ENCODE measurements at regions not wholly inside any gene's neighbourhood (a gene's known extent, or its start where the extent isn't known, plus 50 kb on each side); places are given as distances from the start of the nearest gene placed in this dataset.

DNA sequence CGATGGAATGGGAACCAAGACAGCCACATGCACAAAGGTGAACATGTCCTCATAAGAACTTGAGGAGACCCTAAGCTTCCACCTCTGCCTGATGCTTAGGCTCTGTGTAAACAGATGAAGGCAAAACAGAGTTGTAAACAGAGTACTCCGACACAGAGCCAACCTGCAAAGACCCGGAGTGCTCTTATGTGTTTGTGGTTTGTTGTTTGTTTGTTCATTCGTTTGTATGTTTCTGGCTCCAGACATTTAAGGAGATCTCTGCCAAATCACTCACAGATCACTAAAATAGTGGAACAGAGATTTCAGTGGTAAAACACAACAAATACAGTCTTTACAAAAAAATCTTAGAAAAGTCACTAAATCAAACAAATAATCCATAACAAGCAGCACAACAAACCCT is 294.9 kb downstream of the EIPR1 start:
- no peak overlapping the region for H3K27ac Mint-ChIP-seq
- H3K4me1 Mint-ChIP-seq (ENCODE audit: unreplicated experiment): peaks cover 6% of the 10 kb centered on the region
- H3K27me3 Mint-ChIP-seq: no peaks in the 10 kb centered on the region
- peaks cover 4% of the 10 kb centered on the region for H3K9me3 Mint-ChIP-seq
- TF ChIP-seq, protein P1, sequence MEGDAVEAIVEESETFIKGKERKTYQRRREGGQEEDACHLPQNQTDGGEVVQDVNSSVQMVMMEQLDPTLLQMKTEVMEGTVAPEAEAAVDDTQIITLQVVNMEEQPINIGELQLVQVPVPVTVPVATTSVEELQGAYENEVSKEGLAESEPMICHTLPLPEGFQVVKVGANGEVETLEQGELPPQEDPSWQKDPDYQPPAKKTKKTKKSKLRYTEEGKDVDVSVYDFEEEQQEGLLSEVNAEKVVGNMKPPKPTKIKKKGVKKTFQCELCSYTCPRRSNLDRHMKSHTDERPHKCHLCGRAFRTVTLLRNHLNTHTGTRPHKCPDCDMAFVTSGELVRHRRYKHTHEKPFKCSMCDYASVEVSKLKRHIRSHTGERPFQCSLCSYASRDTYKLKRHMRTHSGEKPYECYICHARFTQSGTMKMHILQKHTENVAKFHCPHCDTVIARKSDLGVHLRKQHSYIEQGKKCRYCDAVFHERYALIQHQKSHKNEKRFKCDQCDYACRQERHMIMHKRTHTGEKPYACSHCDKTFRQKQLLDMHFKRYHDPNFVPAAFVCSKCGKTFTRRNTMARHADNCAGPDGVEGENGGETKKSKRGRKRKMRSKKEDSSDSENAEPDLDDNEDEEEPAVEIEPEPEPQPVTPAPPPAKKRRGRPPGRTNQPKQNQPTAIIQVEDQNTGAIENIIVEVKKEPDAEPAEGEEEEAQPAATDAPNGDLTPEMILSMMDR (conservative IDR thresholded peaks at IDR 0.05): no peak
- no peak overlapping the region for H3K4me3 Mint-ChIP-seq
- no peaks in the 10 kb centered on the region for H3K36me3 Mint-ChIP-seq
- DNase-seq (ENCODE audit: extremely low spot score, unreplicated experiment): no peak

DNA sequence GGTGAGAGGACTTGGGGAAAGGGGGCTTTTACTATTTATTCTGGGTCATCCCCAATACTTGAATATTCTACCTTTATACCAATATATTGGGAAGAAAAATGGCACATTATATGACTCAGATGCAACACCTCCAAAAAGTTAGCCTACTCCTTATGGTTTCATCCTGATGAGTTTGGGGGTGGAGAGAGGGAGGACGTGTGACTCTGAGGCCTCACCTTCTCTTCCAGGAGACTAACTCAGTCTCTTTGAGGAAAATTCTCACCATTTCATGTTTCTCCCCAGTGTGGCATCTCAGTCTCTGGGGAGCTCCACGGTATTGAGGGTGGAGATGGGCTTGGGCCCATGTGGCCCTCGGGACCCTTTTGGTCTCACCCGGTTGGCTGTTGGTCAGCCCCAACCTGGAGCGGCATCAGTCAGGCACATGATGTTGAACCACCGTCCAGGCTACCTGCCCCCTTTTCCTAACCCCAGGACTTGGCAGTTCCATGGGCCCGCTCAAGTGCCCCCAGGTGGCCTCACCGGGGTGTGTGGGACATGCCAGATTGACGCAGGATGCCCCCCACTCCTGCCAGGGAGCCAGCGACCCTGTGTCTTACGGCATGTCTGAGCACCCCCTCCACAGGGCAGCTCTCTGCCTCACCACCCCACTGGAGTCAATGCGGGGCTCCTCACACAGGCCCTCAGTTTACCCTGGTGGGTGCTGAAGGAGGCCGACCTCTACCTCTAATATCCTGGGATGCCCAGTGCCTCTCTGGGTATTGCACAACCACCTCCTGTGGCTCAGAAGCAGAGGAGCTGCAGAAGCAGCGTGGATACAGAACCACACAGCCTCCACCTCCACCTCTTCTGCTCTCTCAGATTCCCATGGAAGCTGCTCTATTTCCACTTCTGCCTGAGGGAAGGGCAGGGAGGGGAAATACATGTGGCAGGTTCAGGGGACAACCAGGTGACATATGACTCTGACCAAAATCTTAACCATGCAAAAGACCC is 297.4 kb downstream of the EIPR1 start:
- no peak overlapping the region for H3K4me3 Mint-ChIP-seq
- no peak for DNase-seq (ENCODE audit: extremely low spot score, unreplicated experiment)
- peaks cover 6% of the 10 kb centered on the region for H3K4me1 Mint-ChIP-seq (ENCODE audit: unreplicated experiment)
- no peaks in the 10 kb centered on the region for H3K27me3 Mint-ChIP-seq
- TF ChIP-seq, protein P1 (conservative IDR thresholded peaks at IDR 0.05): no peak
- H3K9me3 Mint-ChIP-seq: peaks cover 4% of the 10 kb centered on the region
- no peaks in the 10 kb centered on the region for H3K36me3 Mint-ChIP-seq
- no peak overlapping the region for H3K27ac Mint-ChIP-seq

DNA sequence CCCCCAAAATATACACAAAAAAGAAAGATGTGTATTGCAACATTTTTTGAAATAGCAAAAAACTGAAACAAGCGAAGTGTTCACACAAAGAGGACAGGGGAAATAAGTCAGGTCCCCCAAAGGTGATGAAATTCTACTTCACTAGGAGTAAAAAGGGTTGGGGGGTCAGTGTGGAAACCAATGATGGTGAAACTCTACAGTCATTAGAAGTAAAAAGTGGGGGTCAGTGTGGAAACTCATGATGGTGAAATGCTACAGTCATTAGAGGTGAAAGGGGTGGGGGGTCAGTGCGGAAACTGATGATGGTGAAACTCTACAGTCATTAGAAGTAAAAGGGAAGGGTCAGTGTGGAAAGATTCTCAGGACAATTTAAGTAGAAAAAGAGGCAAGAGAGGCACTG is 298.2 kb downstream of the EIPR1 start:
- H3K27ac Mint-ChIP-seq: no peak overlapping the region
- no peaks in the 10 kb centered on the region for H3K27me3 Mint-ChIP-seq
- H3K9me3 Mint-ChIP-seq: peaks cover 4% of the 10 kb centered on the region
- no peaks in the 10 kb centered on the region for H3K36me3 Mint-ChIP-seq
- TF ChIP-seq, protein P1 (conservative IDR thresholded peaks at IDR 0.05): no peak
- H3K4me3 Mint-ChIP-seq: no peak overlapping the region
- H3K4me1 Mint-ChIP-seq (ENCODE audit: unreplicated experiment): peaks cover 6% of the 10 kb centered on the region
- no peak for DNase-seq (ENCODE audit: extremely low spot score, unreplicated experiment)

DNA sequence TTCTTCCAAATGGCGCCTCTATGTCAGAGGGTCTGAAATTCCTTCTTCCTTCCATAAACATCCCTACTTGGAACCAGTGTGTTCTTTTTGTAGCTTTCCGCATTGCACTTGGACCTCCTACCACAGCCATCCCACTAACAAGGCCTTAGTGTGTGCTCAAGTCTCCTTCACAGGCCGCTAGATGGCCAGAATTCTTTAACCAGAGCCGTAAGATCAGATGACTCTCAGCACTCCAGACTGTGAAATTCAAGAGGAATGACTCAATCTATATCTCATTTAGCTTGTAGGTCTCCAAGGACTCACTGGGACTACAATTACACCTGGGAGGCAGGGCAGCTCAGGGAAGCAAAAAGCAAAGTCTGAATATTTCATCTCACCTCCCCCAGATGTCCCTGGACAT is 298.9 kb downstream of the EIPR1 start:
- H3K9me3 Mint-ChIP-seq: peaks cover 4% of the 10 kb centered on the region
- H3K27me3 Mint-ChIP-seq: no peaks in the 10 kb centered on the region
- TF ChIP-seq, protein P1 (conservative IDR thresholded peaks at IDR 0.05): no peak
- no peaks in the 10 kb centered on the region for H3K36me3 Mint-ChIP-seq
- H3K4me3 Mint-ChIP-seq: no peak overlapping the region
- H3K27ac Mint-ChIP-seq: no peak overlapping the region
- no peak for DNase-seq (ENCODE audit: extremely low spot score, unreplicated experiment)
- peaks cover 6% of the 10 kb centered on the region for H3K4me1 Mint-ChIP-seq (ENCODE audit: unreplicated experiment)

DNA sequence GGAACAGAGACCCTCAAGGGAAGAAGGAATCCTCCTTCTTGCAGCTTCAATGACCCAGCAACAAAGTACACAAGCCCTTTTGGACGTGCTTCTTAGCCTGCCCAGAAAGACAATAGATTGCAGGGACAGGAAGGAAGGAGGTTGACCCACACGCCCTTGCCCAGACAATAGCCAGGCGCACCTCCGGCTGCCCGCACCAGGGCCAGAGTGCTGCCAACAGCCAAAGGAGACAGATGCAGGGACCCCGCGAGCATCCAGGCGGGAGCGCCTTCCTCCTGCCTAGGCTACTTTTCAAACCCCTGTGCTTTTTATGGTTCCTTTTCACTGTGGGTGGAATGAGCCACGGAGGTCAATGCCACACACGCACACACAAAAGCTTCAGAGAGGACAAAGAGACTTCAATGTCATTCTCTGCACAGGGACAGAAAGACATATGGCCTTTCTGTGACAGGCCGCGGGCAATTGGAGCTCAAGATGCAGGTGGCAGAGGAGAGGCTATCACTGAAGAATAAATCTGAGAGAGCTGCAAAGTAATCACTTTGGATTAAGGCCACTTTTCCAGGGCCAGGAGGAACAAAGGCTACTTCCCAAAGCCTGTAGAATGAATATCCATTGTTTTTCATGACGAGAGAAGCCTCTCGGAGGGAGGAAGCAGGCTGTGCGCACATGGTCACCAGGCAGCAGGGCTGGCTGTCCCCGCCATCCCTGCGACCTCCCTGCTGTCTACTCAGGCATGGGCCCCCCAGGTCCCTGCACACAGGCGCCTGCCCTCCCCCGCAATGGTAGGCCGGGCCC is 300.6 kb downstream of the EIPR1 start:
- TF ChIP-seq, protein P1 (conservative IDR thresholded peaks at IDR 0.05): no peak
- Mint-ChIP-seq H3K4me3 (no peak overlapping the region), H3K36me3 (no peaks in the 10 kb centered on the region), H3K4me1 (ENCODE audit: unreplicated experiment) (peaks cover 20% of the 10 kb centered on the region), H3K9me3 (peaks cover 4% of the 10 kb centered on the region), H3K27ac (no peak overlapping the region), H3K27me3 (no peaks in the 10 kb centered on the region)
- DNase-seq (ENCODE audit: extremely low spot score, unreplicated experiment): no peak
